GM20000 (cell line): ENCODE measurements at regions not wholly inside any gene's neighbourhood (a gene's known extent, or its start where the extent isn't known, plus 50 kb on each side); places are given as distances from the start of the nearest gene placed in this dataset.
"Not testable (repeated sequence)": the region's sequence is repeated elsewhere in the genome, so short reads cannot be mapped to it uniquely, and the experiment has no call there.

ENCODE experiments used
- DNase-seq: peaks from one replicate; pipeline ENCODE4 v3.0.0; 2012; ENCODE audit warnings: low spot score
- TF ChIP-seq, protein P1 (sequence below): IDR thresholded peaks from 2 replicates; pipeline ENCODE4 v1.5.1; 2012; ENCODE audit warnings: mild to moderate bottlenecking, control low read depth; ENCODE audit errors: extremely low read depth, missing control alignments

DNA sequence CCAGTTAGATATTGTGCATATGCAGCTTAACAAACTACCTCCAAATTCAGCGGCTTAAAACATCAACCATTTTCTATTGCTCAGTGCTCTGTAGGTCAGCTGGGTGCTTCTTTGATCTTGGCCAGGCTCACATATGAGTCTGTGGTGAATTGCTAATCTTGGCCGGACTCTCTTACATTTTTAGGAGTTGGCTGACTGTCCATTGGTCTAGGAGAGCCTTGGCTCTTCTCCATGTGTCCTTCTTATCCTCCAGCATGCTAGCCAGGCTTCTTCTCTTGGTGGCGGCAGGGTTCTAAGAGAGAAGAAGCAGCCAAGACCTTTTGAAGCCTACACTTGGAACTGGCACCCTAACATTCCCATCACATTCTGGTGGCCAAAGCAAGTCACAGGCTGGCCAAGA, 174.3 kb upstream of the PWP1 start:
- DNase-seq = no peak
- TF ChIP-seq, protein P1, sequence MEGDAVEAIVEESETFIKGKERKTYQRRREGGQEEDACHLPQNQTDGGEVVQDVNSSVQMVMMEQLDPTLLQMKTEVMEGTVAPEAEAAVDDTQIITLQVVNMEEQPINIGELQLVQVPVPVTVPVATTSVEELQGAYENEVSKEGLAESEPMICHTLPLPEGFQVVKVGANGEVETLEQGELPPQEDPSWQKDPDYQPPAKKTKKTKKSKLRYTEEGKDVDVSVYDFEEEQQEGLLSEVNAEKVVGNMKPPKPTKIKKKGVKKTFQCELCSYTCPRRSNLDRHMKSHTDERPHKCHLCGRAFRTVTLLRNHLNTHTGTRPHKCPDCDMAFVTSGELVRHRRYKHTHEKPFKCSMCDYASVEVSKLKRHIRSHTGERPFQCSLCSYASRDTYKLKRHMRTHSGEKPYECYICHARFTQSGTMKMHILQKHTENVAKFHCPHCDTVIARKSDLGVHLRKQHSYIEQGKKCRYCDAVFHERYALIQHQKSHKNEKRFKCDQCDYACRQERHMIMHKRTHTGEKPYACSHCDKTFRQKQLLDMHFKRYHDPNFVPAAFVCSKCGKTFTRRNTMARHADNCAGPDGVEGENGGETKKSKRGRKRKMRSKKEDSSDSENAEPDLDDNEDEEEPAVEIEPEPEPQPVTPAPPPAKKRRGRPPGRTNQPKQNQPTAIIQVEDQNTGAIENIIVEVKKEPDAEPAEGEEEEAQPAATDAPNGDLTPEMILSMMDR = no peak

DNA sequence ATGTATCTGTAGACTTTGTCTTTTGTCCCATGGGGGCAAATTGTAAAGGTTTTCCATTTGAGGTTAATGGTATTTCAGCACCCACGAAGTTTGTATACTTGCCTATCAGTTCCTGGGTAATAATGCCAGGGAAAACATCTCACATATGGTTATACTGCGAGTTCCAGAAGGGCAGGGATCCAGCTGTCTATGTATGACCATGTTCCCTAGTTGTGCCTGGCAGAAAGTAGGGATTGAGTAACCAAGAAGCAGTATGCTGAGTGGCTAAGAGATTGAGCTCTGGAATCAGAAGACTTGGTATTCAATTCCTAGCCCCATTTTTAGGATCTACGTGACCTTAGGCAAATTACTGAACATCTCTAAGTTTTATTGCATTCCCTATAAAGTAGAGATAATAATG, 173.2 kb upstream of the PWP1 start:
- DNase-seq = no peak
- TF ChIP-seq, protein P1 = no peak

DNA sequence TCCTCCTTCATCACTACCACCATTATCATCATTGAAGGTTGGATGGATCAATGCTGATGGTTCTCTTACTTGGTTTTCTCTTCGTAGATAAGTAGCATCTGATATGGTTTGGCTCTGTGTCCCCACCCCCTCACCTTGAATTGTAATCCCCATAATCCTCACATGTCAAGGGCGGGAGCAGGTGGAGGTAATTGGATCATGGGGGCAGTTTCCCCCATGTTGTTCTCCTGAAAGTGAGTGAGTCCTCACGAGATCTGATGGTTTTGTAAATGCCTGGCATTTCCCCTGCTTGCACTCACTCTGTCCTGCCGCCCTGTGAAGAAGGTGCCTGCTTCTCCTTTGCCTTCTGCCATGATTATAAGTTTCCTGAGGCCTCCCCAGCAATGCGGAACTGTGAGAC, 172.4 kb upstream of the PWP1 start:
- TF ChIP-seq, protein P1 = no peak
- DNase-seq = no peak

DNA sequence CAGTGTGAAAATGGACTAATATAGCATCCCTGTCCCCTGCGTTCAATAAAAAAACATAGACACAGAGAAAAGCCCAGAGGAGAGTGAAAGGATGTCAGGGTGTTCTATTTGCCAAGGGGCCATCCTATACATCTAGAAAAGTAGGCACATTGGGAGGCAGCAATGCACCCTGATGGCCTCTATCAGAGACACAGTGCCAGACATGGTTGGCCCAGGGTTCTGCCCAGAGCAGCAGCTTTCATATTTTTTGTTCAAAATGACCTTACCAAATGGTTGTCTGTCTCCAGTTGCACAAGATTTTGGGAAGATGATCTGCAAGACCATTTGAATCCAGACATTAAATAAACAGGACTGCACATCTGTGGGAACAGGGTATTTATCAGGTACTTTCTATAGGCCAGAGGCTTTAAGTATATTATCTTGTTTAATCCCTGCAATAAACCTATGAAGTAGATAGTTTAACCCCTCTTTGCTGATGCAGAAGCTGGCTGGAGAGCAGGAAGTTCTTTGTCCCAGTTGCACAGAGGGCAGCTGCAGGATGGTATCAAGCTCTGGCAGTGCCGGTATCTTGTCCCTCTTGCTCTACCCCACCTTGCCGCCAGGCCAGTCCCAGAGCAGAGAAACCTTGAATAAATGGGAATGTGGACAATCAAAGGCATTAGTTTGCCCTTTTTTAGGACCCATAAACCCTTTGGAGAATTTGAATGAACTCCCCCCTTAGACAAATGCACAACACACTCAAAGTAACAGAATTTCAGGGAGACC, 171.8 kb upstream of the PWP1 start:
- TF ChIP-seq, protein P1 = no peak
- DNase-seq = no peak

DNA sequence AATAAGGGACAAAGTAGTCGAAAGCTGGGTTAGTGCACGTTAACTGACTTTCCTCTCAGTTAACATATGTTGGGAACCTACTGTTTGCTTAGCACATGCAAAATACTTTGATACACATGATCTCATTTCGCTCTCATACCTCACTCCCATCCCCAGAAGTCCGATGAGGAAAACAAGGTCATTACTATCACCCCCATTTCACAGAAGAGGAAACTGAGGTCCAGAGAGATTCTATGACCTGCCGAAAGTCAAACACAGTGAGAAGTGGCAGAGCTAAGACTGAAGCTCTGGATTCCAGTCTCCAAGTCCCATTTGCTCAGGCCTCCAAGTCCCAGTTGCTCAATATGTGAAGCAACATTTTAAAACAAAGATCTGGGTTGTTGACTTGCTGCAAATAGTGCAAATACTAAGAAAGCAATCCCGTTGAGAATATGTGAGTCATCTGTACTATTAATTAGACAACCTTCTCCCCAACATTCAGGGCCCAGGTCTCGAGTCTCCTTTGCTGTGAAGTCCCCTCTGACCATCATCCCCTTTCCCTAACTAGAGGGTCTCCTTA, 170.6 kb upstream of the PWP1 start:
- DNase-seq = no peak

DNA sequence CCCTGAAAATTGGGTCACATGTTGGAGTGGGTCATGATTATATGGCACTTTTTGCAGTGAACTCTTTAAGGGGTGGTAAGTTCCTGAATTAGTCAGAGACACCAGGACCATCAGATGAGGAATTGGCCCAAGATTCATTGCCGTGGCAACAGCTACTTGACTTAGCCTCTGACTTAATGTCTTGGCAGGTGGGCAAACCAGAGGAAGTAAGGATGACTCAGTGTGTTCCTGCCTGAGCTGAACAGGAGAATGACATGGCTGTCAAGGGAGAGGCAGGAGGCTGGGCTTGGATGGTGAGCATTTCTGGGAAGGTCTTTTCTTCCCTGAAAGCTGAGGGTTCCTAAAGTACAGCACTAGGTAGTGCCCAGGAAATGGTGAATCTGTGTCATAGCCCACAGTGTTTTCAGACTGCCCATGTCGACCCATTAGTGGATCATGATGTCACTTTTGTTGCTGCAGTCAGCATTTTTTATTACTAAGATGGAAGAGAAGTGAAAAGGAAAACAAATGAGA, 170.1 kb upstream of the PWP1 start:
- DNase-seq = no peak
- TF ChIP-seq, protein P1 = no peak

More for the DNA sequence above, 170.6 kb upstream of the PWP1 start:
- TF ChIP-seq, protein P1 = no peak

DNA sequence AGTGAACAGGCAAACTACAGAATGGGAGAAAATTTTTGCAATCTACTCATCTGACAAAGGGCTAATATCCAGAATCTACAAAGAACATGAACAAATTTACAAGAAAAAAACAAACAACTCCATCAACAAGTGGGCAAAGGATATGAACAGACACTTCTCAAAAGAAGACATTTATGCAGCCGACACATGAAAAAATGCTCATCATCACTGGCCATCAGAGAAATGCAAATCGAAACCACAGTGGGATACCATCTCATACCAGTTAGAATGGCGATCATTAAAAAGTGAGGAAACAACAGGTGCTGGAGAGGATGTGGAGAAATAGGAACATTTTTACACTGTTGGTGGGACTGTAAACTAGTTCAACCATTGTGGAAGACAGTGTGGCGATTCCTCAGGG, 167.8 kb upstream of the PWP1 start:
- not testable (repeated sequence) for DNase-seq

DNA sequence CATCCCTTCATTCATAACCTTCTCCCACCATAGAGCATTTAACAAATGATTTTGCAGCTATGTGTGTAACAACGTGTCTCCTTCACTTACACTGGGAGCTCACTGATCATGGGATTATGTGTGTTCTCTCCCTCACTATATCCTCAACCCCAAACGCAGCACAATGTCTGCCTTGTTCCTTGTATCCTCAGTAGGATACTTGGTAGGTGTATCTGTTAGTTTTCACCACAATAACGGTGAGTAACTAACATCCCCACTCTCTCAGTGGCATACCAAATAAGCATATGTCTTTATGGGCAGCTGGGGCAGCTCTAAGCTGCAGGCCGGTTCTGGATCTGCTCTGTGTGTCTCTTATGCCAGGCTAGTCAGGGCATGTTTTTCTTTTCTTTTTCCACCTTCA, 166.7 kb upstream of the PWP1 start:
- DNase-seq = no peak
- TF ChIP-seq, protein P1 = no peak
